ENCODE measurements at regions not wholly inside any gene's neighbourhood (a gene's known extent, or its start where the extent isn't known, plus 50 kb on each side); places are given as distances from the start of the nearest gene placed in this dataset.
A peak's percentile ranks its signal among the peaks of the same experiment; 100 is the strongest.

- H3K9me3 ChIP-seq, result no peaks in the 10 kb centered on the region
- TF ChIP-seq ZNF302 (CRISPR knock-in tag; IDR thresholded peaks at IDR 0.05) (no peak), ZC3H11A (IDR thresholded peaks at IDR 0.05) (no peak), NFE2L2 (conservative IDR thresholded peaks at IDR 0.05; ENCODE audit: low read length) (no peak)
Observed at GRCh38 chr16:85979605-85980004, 80.6 kb downstream of the IRF8 start.

GRCh38 chr16:85980686-85981085 lies 81.7 kb downstream of the IRF8 start:
- TF ChIP-seq EHF (CRISPR knock-in tag; IDR thresholded peaks at IDR 0.05) (no peak), JUNB (IDR thresholded peaks at IDR 0.05) (no peak), CBX8 (IDR thresholded peaks at IDR 0.05) (no peak), E2F6 (IDR thresholded peaks at IDR 0.05; ENCODE audit: borderline replicate concordance, low read depth) (no peak), CHD2 (IDR thresholded peaks at IDR 0.05; ENCODE audit: low read length, partially characterized antibody) (no peak), NR3C1 (IDR thresholded peaks at IDR 0.05) (no peak), ZNF302 (CRISPR knock-in tag; IDR thresholded peaks at IDR 0.05) (no peak), RAD21 (conservative IDR thresholded peaks at IDR 0.05 in 1 of 2, IDR thresholded peaks at IDR 0.05 in 1 of 2) (no peak), USF2 (IDR thresholded peaks at IDR 0.05) (no peak), CTCF (IDR thresholded peaks at IDR 0.05) (no peak), BCL3 (IDR thresholded peaks at IDR 0.05) (no peak), ZSCAN20 (CRISPR knock-in tag; IDR thresholded peaks at IDR 0.05) (no peak), NFE2L2 (conservative IDR thresholded peaks at IDR 0.05; ENCODE audit: low read length) (no peak), MAFK (IDR thresholded peaks at IDR 0.05; ENCODE audit: partially characterized antibody) (no peak), RFX5 (IDR thresholded peaks at IDR 0.05) (no peak), EHMT2 (IDR thresholded peaks at IDR 0.05; ENCODE audit: low read depth) (no peak), POLR2A (IDR thresholded peaks at IDR 0.05; ENCODE audit: low read length) (no peak), HOXA7 (CRISPR knock-in tag; IDR thresholded peaks at IDR 0.05) (no peak)
- FAIRE-seq, result no peak
- Histone ChIP-seq H3K4me2 (no peak overlapping the region), H3K27ac (no peak overlapping the region), H3K4me3 (no peak overlapping the region), H3K4me1 (no peaks in the 10 kb centered on the region), H3K9me3 (no peaks in the 10 kb centered on the region)
- ChIA-PET CTCF (interaction anchor here (0.9 to 22.7 kb wide), 6 partner anchors 21 to 162 kb away, joined by 3 to 345 read pairs (median 3); no protein-coding TSS in a partner anchor), POLR2A (no interaction called here)
- no peak for DNase-seq (ENCODE audit: low read depth in 1 of 2, low spot score in 1 of 2)
- WGBS (ENCODE audit: missing lambda C conversion rate), result 56% methylated on average over 6 of the region's 6 CpGs
- ATAC-seq, result no peak

More at GRCh38 chr16:85979605-85980004, 80.6 kb downstream of the IRF8 start:
- WGBS (ENCODE audit: missing lambda C conversion rate), result 35% methylated on average over 11 of the region's 11 CpGs
- ChIA-PET POLR2A (no interaction called here), CTCF (interaction anchor here (1.0 to 22.7 kb wide), 3 partner anchors 65 to 160 kb away, joined by 3 to 345 read pairs (median 4); no protein-coding TSS in a partner anchor)
- Histone ChIP-seq H3K4me1 (peaks cover 6% of the 10 kb centered on the region; the same call in 1 of the 3 replicates), H3K4me3 (no peak overlapping the region), H3K4me2 (no peak overlapping the region), H3K27ac (no peak overlapping the region)
- ATAC-seq (peak in 1 of 2 experiments; percentile 59; a peak in 2 of 6 replicates), DNase-seq (ENCODE audit: low read depth in 1 of 2, low spot score in 1 of 2) (peak in 1 of 2 experiments; percentile 20), FAIRE-seq (no peak)

- H3K4me3 ChIP-seq, result no peak overlapping the region
- no peak overlapping the region for H3K4me2 ChIP-seq
- H3K27ac ChIP-seq, result no peak overlapping the region
- no peak for ATAC-seq
- no peaks in the 10 kb centered on the region for H3K9me3 ChIP-seq
- no peaks in the 10 kb centered on the region for H3K4me1 ChIP-seq
- ChIA-PET CTCF (interaction anchor here (0.6 to 22.7 kb wide), 6 partner anchors 22 to 868 kb away, joined by 3 to 345 read pairs (median 4); no protein-coding TSS in a partner anchor), POLR2A (no interaction called here)
- no peak for DNase-seq (ENCODE audit: low read depth in 1 of 2, low spot score in 1 of 2)
- 66% methylated on average over 16 of the region's 16 CpGs for WGBS (ENCODE audit: missing lambda C conversion rate)
- no peak for FAIRE-seq
- TF ChIP-seq POLR2A (IDR thresholded peaks at IDR 0.05; ENCODE audit: low read length), result no peak
- TF ChIP-seq MAFK (IDR thresholded peaks at IDR 0.05; ENCODE audit: partially characterized antibody), result no peak
- TF ChIP-seq POLR2AphosphoS2 (conservative IDR thresholded peaks at IDR 0.05; ENCODE audit: low read length), result no peak
- no peak for TF ChIP-seq PBX3 (IDR thresholded peaks at IDR 0.05)
Observed at GRCh38 chr16:85981826-85982562, 83.0 kb downstream of the IRF8 start.

Measured in A549 (cell line).